ENCODE measurements at regions not wholly inside any gene's neighbourhood (a gene's known extent, or its start where the extent isn't known, plus 50 kb on each side); places are given as distances from the start of the nearest gene placed in this dataset.

DNA sequence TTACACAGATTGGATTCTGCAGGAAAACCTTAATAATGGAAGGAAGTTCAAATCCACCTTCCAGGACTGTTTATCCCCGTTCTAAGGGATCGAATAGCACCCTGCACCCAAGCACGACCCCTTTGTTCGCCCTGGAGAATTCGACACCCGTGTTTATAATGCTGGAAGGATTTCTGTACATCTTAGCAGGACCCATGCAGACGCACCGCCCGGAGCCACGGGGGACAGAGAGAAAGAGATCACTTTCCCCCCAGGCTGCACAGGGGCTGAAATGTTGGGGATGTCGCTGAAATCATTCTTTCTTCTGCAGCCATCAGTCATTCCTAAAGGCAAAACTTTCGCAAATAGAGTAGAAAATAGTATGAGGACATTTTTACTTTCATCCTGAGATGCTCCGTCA is 238.7 kb upstream of the SALL3 start:
- no peak for DNase-seq (ENCODE audit: low read depth)

DNA sequence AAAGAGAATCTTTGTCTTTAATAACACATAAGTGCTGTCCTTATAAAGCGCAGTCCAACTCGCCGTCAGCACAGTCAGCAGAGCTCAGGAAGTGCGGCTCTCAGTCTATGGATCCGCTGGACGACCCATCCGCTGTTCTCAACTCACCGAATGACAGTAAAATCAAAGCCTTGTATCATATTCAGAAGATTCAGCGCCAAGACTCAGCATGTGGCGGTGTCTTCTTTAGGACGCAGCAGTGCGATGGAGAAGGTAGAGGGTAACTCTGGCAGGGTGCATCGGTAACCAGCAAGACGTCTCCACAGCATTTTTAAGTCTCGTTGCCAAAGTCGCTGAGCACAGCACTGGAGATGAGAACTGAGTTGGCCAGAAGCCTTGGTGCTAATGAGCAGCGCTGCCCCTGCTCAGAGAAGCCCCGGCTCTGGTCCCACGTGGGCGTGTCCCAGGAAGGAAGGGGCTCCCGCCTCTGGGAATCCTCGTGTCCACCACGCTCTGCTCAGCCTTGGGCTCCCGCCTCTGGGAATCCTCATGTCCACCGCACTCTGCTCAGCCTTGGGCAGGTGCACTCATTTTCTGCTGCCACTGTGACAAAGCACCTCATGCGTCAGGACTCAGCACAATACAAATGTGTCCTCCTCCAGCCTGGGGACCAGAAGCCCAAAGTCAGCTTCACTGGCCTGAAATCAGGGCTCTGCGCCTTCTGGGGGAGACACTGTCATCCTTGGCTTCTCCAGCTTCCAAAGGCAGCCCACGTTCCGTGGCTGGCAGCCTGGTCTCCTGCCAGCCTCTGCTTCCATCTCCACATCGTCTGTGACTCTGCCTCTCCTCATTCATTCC is 238.0 kb upstream of the SALL3 start:
- DNase-seq (ENCODE audit: low read depth), result no peak

DNA sequence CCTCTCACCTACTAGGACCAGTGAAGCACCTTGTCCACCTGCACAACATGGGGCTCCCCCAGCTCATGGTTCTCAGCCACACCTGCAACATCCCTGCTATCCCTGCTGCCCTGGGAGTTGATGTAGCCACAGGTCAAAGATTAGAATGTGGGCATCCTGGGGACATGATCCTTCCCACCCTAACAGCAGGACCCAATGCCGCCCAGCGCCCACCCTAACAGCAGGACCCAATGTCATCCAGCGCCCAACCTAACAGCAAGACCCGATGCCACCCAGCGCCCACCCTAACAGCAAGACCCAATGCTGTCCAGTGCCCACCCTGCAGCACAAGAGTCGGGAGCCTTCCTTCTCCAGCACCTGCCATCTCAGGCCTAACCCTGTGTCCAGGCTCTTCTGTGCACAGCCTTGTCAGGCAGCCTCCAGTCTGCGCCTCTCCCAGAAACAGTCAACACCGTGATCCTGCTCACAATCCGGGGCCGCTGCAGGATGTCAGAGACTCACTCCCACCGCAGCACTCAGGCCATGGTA is 237.3 kb upstream of the SALL3 start:
- DNase-seq (ENCODE audit: low read depth), result no peak

DNA sequence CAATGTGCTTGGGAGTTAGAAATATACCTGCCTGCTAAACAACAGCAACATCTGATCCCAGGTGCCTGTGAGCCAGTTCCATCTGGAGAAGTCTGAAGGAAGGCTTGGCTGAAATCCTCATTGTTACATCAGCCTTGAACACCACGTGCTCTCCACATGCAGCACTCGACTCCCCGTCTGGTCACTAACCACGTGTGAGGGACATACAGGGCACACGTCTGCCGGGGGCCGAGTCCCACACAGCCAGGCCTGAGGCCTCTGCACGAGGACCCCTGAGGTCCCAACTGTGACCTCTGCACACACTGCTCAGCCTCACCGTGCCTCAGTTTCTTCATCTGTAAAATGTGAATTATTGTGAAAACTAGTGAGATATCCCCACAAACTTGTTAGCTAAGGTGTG is 236.5 kb upstream of the SALL3 start:
- no peak for DNase-seq (ENCODE audit: low read depth)

DNA sequence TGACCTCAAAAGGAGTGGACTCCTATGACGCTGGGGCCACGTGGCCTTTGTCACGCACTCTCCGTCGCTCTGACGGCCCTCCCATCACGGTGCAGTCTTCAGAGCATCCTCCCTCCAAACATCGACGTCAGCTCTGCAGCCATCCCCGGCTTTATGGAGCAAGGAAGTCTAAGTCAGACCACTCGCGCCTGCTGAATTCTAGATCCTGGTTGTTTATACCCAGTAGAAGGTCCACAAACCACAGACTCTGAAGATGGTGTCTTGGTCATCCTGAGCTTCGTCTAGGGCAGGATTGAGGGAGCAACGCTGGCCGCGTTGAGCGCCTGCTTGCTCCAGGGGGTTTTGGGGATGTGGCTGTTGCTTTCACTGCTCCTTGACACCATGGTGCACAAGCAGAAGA is 228.0 kb upstream of the SALL3 start:
- DNase-seq (ENCODE audit: low read depth), result no peak

DNA sequence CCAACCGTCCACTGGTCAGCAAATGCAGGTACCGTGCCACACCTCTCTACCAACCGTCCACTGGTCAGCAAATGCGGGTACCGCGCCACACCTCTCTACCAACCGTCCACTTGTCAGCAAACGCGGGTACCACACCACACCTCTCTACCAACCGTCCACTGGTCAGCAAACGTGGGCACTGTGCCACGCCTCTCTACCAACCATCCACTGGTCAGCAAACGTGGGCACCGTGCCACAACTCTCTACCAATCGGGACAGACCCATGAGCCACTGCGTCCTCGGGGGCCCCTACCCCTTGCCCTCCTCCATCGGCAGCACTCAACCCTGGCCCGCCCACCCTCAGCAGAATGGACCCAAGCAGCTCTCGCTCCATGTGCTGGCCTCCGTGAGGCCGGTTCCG is 226.4 kb upstream of the SALL3 start:
- no peak for DNase-seq (ENCODE audit: low read depth)

DNA sequence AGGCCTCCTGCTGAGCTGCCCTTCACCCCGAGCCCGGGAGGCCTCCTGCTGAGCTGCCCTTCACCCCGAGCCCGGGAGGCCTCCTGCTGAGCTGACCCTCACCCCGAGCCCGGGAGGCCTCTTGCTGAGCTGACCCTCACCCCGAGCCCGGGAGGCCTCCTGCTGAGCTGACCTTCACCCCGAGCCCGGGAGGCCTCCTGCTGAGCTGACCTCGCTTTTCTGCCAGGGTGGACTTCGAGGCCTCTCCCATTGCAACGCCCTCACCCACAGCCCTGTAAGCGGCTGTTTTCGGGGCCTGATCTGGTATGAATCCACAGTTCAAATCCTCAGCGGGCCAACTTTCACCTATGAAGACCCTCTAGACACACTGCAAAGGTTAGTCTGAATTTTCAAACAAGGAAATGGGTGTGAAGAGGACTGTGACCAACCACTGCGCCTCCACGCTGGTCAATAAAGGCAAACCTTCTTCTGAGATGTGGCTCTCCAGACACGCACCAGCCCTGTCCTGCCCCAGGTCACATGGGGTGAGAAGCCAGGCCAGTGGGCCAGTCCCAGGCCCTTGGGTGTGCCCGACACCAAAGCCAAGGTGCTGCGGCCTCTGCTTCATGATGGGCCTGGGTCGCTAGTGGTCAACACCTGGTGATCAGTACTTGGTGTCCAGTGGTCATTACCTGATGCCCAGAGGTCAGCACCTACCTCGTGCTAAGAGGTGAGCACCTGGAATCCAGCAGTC is 225.1 kb upstream of the SALL3 start:
- DNase-seq (ENCODE audit: low read depth), result no peak

DNA sequence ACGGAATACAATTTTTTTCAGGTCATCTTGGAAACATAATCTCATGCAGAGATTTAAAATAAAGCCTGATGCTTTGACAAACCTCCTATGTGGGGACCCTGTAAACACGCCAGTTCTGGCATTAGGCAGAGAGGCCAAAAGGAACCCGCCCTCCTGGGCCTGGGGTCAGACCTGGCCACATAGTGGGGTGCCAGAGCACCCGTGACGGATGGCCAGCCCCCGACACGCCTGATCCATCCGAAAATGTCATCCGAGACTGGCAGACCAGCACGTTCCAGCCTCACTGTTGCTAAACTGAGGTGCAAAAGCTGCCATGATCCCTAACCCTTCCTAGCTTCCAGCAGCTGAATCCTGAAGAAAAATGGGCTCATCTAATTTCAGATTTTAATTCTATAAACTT is 222.6 kb upstream of the SALL3 start:
- DNase-seq (ENCODE audit: low read depth), result no peak

DNA sequence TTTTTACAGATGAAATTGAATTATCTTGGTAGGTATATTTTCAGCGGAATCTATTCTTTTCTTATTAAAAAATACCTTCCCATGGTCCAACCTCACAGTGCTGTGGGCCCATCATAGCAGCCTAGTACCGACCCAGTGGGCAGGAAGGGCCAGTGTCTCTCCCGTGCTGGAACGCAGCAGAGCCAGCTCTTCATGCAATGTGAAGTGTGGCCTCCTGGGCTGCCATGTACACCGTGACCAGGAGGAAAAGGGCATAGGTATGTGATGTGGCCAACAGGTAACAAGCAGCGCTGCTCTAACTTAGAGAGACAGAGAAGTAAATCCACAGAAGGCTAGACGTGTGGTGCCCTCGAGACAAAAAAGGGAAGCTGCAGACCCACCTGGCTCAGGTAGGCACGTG is 221.1 kb upstream of the SALL3 start:
- no peak for DNase-seq (ENCODE audit: low read depth)

DNA sequence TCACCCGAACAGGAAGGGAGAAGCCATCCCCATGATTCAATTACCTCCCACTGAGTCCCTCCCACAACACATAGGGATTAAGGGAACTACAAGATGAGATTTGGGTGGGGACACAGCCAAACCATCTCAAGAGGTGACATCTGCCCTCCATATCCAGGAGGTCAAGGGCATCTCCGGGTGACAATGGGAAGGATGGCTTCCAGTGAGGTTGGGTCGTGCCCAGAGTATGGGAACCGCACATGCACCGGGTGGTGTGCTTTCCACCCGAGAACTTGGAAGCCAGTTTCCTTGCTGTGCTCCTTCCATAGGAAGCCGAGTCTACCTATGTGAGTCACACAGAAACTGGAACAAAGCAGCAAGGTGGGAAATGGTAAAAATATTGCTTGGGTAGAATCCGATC is 216.9 kb upstream of the SALL3 start:
- DNase-seq (ENCODE audit: low read depth), result no peak

DNA sequence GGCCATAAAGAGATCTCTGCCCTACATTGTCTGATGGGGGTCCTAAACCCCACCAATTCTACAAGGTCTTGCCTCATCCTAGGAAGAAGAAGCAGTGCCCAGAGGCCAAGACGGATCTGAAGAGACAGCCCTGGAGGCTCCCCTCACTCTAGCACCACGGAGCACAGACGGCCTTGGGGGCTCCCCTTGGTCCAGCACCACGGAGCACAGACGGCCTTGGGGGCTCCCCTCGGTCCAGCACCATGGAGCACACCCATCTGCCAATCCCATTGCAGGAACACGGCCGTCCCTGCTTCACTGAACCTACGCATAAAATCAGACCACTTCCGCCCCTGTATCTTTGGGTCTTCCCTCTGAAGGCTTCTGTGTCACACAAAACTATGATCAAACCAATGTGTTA is 215.1 kb upstream of the SALL3 start:
- DNase-seq (ENCODE audit: low read depth), result no peak

DNA sequence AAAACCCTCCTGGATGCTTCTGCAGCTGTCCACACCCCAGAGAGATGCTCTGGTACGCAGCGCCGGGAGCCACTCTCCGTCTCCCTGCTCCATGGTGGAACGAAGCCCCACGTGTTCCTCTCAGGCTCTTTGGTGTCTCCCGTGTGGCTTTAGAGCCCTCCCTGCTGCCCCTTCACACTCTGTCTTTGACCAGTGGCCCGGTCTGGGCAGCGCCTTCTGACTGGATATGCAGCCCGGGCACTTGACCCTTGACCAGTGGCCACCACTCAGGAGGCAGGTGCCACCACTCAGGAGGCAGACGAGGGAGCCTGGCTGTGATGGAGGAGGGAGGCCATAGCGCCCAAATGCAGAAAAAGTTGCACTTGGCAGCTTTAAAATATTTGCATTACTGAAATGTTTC is 214.5 kb upstream of the SALL3 start:
- no peak for DNase-seq (ENCODE audit: low read depth)

DNA sequence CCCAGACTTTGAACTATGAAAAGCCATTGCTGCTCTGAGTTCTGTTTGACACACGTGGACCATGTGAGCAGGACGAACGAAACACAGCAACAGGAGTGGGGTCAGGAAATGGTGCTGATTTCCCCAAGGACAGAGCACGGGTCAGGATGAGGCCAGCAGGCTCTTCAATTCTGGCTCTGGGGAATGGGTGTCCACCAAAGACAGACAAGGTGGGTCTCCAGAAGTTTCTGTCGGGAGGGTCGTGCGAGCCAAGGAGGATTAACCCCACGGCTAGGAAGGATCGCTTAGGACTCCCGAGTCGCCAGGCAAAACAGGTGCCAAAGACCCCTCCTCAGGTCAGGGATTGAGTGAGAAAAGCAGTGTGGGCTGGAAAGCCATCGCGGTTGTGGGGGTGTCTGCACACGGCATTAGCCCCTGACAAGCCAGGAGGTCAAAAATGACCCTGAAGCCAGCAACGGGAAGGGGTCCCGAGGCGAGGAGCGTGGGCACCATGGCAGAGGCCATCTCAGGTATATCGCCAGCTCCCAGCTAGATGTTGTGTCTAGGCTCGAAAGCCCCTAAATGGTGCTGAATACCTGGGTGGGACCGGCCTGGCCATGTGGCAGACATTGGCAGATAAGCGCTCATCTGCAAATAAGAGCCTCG is 213.9 kb upstream of the SALL3 start:
- DNase-seq (ENCODE audit: low read depth), result no peak

DNA sequence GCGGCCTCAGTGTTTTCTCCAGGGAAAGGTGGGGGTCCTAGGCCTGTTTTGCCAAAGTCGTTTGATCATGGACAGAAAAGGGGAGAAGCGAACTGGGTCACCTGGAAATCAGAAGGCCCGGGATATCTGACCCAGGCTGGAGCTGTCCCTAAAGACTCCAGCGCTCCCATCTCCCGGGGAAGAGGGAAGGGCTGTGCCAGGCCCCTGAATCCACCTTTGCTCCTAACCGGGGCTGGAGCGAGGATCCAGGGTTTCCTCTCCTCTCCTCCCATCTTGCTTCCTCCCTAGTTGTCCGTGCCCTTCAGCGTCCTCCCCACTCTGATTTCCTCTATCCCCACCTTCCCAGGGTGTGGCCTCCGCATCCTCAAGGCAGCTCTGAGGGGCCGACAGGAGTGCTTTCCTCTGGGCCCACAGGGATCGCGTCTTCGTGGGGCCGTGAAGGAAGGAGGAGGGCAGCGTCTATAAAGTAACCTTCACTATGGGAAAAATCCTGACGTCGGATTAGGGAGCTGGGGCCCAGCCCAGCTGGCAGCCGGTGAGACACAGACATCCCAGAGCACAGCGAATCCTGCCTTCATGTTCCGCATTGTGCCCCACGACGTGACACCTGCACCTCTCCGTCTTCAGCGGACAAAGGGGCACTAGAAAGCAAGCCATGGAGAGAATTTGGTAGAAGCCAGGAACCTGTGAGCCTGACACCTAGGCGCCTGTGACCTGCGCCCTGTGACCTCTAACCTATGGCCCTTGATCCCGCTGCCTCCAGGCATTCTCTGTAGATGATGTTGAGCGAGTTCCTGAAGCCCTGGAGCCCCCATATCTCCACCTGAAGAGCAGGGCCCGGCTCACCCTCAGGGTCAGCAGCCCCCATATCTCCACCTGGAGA is 212.7 kb upstream of the SALL3 start:
- DNase-seq (ENCODE audit: low read depth), result no peak

DNA sequence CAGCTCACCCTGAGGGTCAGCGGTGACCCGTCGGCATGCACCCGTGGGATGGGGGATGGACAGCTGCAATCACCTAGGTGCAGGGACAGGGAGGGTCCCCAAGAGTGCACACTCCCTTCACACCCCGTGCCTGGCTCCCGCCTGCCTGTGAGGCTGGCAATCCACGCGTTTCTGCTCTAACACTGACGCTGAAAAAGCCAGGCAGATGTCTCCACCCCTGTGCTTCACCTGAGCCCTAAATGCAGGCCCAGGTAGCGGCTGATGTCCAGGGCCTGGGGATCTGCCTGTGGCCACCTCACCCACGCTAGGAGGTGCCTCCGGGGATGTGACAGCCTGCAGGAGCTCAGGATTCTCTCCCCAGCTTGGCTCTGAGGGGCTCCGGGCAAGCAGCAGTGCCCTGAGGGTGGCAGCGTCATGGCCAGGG is 212.0 kb upstream of the SALL3 start:
- no peak for DNase-seq (ENCODE audit: low read depth)

DNA sequence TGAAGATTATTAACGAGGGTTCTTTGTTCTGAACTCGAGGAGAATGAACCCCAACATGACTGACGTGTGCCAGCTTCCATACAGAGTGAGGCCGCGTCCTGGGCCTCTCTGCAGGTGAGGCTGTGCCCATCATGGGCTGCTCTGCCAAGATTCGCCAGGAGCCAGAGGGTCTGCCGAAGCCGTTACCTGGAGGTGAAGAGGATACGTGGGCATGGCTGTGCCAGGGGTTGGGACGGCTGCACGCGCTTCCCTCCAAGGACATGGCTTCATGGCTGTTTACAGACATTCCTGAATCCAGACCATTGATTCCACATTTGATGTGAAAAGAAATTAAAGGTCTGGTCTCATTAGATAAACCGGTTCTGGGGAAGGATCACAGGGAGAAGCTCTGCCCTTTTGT is 211.4 kb upstream of the SALL3 start:
- no peak for DNase-seq (ENCODE audit: low read depth)

DNA sequence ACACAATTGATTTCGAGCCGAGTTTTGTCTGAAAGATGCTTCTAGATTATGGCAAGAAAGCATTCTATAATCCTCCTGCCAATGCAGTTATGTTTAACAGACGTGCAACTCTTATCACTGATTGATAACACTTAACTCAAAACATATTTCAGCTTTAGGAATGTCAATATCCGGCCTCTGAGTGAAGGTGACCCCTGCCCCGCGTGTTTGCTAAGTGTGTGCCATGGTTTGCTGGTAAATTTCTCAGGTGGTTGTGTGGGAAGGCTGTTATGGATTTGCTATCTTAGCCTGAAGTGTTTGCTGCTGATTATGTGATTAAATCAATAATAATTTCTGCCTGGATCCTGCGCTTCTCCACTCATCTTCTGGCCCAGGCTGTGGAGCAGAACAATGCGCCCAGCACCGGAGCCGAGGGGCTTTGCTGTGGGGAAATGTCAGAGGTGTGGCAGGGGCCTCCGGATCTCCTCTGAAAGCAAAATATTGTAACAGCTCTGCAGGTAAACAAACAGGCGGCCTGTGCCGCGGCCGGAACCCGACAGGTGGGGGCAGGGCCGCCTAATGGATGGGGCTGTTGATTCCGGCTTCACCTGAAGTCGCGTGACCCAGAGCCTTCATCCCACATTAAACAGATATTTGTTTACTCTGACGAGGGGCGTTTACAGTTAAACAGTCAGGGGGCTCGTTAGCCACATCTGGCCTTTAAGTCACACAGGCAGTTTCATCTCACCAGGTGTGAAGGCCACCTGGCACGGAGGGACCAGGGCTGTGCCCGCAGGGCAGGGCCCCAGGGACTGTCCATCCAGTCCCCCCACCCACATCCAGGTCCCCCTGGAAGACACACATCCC is 210.7 kb upstream of the SALL3 start:
- DNase-seq (ENCODE audit: low read depth), result no peak

DNA sequence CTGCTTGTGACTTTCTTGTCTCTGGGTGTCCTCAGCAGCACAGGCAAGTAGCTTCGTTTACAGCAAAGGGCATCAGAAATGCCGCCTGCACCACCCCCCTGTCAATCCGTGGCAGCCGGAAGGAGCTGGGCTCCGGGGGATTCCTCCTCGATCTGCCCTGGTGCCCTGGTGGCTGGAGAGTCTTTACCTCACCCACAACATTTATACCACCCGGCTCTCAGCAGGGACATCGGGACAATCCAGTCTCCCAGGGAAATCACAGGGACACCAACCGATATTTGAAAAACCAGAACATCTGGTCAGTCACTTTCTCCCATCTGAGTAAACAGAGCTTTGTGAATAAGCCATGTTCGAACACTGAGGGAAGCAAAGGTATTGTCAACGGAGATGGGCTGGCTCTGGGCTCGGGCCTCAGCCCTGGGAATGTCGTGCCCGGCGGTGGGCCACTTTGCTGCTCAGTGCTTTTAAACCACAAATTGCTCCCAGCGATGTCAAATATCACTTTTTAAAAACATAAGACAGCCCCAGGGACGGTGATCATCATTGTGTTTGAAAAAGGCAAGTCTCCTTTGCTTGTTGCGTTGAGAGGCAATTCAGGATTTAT is 210.0 kb upstream of the SALL3 start:
- no peak for DNase-seq (ENCODE audit: low read depth)

DNA sequence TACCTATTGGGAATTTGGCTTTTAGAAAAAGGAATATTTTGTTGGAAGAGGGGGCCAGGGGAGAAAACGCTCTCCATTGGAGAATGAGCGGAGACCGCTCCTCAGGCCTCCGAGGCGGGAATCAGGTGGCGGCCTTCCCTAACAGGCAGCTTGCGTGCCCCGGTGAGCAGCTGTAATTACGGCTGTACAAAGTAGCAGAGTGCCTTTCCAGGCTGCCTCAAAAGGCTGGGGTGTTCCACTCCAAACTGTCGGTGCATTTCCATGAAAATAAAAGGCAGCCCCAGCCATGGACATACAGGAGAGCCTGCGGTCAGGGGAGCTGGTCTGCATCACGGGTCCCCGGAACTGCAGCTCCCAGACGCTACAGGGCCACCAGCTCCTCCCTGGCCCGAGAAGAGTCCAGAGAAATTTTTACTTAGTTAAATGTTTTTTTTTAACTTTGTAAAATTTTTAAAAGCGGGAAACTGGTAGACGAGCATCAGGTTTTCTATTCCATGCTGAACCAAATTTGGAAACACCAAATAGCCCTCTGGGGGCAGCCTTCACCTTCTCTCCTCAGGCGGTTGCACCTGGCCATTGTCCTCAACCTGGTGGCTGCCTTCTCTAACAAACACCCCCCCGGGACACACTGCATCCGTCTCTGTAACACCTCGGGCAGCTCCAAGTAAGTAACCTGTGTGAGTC is 209.3 kb upstream of the SALL3 start:
- DNase-seq (ENCODE audit: low read depth), result no peak

DNA sequence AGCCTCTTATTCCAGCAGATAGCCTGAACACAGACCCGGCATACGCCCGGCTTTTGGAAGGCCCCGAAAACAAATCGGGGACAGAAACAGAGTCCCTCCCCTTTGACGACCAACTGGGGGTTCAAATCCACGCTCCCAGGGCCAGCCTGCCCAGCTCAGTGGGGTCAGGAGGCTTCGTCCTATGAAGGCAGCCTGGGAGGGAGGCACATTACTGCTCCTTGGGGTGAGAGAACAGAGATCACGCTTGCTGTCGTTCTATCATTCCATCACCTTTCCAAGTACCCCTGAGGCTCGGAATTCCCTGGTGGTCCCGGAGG is 208.8 kb upstream of the SALL3 start:
- DNase-seq (ENCODE audit: low read depth), result no peak
